NB4 (cell line): ENCODE measurements at regions not wholly inside any gene's neighbourhood (a gene's known extent, or its start where the extent isn't known, plus 50 kb on each side); places are given as distances from the start of the nearest gene placed in this dataset.

Experiments used
- DNase-seq: peaks from one replicate; pipeline ENCODE4 v3.0.0; 2010; ENCODE audit warnings: low read depth
- H3K4me3 ChIP-seq: one replicate; pipeline ENCODE4 v1.5.1; 2011; ENCODE audit warnings: mild to moderate bottlenecking, low read depth, low read length, moderate library complexity
- MYC ChIP-seq: IDR thresholded peaks from 2 replicates; pipeline ENCODE4 v1.6.1; 2011; ENCODE audit warnings: low read depth, low read length
- POLR2A ChIP-seq: IDR thresholded peaks from 2 replicates; pipeline ENCODE4 v1.6.1; 2011; ENCODE audit warnings: mild to moderate bottlenecking; ENCODE audit not compliant: insufficient read length; ENCODE audit errors: extremely low read depth
- TF ChIP-seq, protein P1 (sequence below): IDR thresholded peaks from one replicate; pipeline ENCODE4 v1.5.1; 2012; ENCODE audit warnings: low read depth, low read length
- TF ChIP-seq, protein P2 (sequence below): IDR thresholded peaks from 2 replicates; pipeline ENCODE4 v1.6.1; 2011; ENCODE audit warnings: low read depth, low read length

DNA sequence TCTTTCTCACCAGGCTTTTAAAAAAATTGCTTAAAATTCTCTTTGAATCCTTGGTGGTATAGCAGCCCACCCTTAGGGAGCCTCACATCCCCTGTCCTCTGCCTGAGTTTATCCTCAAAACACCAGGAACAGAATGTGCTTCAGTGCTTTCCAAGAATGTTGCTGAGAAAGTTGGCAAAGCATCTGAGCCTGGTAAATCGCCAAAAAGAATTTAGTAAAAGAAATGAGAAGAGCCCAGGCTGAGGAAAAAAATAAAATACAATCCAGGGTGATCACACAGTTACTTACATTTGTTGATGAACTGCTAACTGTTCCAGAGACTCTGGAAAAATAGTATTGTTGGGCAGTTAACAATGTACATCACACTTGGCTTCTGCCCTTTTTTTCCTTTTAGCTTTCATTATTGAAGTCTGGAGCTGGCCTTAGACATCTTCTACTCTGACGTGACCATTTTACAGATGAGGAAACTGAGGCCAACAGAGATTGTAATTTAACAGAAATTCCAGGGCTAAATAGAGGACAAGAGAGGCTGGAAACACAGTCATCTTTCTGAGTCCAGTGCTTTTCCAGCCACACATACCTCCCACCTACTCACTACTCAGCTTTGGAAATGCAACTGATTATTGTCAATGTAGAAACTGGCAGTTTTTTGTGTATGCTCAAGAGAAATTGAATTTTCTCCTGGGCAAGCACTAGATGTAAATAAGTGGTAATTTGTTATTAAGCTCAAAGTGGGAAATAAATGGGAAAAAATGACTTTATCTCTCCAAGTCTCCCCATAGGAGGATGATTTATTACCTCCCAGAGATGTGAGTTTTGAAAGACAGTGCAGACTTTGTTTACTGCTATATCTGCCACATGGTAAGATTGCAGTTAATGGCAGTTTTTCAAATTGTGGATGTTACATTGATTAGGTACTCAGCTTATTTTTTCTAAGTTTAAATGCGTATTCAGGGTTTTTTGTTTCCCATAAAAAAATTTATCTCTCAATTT lies 86.7 kb upstream of the ALDH1A1 start:
- DNase-seq = no peak
- TF ChIP-seq POLR2A (no peak), MYC (no peak)
- TF ChIP-seq, protein P1, sequence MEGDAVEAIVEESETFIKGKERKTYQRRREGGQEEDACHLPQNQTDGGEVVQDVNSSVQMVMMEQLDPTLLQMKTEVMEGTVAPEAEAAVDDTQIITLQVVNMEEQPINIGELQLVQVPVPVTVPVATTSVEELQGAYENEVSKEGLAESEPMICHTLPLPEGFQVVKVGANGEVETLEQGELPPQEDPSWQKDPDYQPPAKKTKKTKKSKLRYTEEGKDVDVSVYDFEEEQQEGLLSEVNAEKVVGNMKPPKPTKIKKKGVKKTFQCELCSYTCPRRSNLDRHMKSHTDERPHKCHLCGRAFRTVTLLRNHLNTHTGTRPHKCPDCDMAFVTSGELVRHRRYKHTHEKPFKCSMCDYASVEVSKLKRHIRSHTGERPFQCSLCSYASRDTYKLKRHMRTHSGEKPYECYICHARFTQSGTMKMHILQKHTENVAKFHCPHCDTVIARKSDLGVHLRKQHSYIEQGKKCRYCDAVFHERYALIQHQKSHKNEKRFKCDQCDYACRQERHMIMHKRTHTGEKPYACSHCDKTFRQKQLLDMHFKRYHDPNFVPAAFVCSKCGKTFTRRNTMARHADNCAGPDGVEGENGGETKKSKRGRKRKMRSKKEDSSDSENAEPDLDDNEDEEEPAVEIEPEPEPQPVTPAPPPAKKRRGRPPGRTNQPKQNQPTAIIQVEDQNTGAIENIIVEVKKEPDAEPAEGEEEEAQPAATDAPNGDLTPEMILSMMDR = no peak
- TF ChIP-seq, protein P2, sequence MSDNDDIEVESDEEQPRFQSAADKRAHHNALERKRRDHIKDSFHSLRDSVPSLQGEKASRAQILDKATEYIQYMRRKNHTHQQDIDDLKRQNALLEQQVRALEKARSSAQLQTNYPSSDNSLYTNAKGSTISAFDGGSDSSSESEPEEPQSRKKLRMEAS = no peak
- H3K4me3 ChIP-seq = no peak overlapping the region

DNA sequence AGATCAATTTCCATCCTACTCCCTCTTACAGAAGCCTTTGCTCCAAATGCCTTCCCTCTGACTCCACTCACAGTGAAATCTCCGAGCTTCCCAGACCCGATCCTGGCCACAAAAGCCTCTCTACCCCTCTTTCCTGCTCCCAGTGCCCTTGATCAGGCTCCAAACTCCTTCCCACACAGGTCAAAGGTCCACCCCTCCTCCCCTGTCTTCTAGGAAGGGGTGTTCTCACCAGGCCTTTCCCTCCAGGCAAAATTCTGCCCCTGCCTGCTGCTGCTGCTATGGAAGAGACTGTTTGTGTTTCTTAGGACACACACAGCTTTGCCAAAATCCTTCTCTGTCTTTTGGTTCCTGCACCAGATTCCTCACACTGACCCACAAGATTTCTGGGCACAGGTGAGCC lies 85.8 kb upstream of the ALDH1A1 start:
- H3K4me3 ChIP-seq = no peak overlapping the region
- no peak for TF ChIP-seq POLR2A
- TF ChIP-seq, protein P2 = no peak
- TF ChIP-seq, protein P1 = no peak
- no peak for TF ChIP-seq MYC
- DNase-seq = no peak

DNA sequence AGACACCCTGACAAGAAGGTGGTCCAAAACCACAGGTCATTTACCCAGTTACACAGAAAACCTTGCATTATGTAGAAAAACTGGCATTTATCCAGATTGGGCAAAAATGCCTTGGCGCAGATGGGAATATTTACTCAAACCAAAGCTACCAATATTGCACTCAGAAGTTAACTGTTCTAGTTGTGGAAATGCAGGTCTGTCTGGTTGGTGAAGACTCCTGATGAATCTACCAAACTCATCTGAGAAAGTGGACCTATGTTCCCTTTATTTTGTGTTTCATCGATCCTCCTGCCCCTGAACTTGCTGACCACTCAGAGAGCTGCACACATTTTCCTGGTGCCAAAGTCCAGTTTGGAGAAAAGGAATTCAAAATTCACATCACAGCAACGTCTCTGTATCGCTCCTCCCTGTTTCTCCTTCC lies 85.2 kb upstream of the ALDH1A1 start:
- no peak for DNase-seq
- TF ChIP-seq, protein P1 = no peak
- TF ChIP-seq POLR2A = no peak
- TF ChIP-seq MYC = no peak
- TF ChIP-seq, protein P2 = no peak
- H3K4me3 ChIP-seq = no peak overlapping the region

DNA sequence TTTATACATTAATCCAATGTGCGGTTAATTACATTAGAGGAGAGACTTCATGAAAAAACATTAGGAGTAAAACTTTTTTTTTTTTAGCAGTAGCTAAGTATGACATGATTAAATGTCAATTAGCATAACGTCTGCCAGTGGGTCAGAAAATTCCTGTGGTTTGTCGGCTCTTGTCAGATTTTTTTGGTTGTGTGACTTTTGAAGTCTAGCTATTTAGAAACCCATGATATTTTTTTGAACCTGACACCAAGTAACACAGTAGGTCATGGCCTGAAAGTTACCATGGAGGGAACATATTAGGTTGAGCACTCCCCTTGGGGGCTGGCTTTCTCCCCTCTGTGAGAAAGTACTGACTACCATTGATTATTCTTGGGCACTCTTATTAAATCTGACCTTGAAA lies 84.8 kb upstream of the ALDH1A1 start:
- TF ChIP-seq, protein P2 = no peak
- TF ChIP-seq POLR2A (no peak), MYC (no peak)
- TF ChIP-seq, protein P1 = no peak
- no peak overlapping the region for H3K4me3 ChIP-seq
- no peak for DNase-seq

DNA sequence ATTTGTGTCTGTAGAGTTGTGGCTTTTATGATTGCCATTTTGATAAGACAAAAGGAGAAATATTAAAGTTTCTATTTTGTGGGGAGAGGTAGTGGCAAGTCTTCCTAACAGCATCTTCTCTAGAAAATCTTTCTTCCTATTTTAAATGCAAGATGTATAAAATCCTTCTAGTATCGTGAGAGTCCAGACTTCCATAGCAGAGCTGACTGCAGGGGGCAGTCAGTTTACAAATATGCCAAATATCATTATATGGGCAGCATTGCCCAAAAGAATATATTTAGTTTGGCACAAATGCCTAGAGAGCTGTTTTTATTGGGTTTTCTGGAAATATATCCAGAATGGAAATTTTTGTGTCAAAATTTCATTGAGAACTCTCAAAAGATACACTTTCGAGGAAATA lies 82.1 kb upstream of the ALDH1A1 start:
- no peak overlapping the region for H3K4me3 ChIP-seq
- TF ChIP-seq POLR2A (no peak), MYC (no peak)
- TF ChIP-seq, protein P1 = no peak
- TF ChIP-seq, protein P2 = no peak
- no peak for DNase-seq
